IPS-18a (cell line): ENCODE measurements at regions not wholly inside any gene's neighbourhood (a gene's known extent, or its start where the extent isn't known, plus 50 kb on each side); places are given as distances from the start of the nearest gene placed in this dataset.

Experiments
- H3K27ac ChIP-seq: one replicate; pipeline ENCODE4 v1.5.1; 2013; ENCODE audit warnings: low read length
- H3K27me3 ChIP-seq: one replicate; pipeline ENCODE4 v1.6.1; 2013; ENCODE audit warnings: mild to moderate bottlenecking, low read length; ENCODE audit not compliant: control insufficient read depth, insufficient read depth
- H3K36me3 ChIP-seq: one replicate; pipeline ENCODE4 v1.6.1; 2013; ENCODE audit warnings: low read depth, low read length; ENCODE audit not compliant: control insufficient read depth
- H3K4me1 ChIP-seq: one replicate; pipeline ENCODE4 v1.6.1; 2013; ENCODE audit warnings: low read depth, low read length; ENCODE audit not compliant: control insufficient read depth
- H3K4me3 ChIP-seq: one replicate; pipeline ENCODE4 v1.5.1; 2013; ENCODE audit warnings: low read length
- H3K9ac ChIP-seq: one replicate; pipeline ENCODE4 v1.6.1; 2013; ENCODE audit warnings: mild to moderate bottlenecking, low read length, moderate library complexity
- H3K9me3 ChIP-seq: one replicate; pipeline ENCODE4 v1.6.1; 2013; ENCODE audit warnings: low read depth, low read length; ENCODE audit not compliant: control insufficient read depth

- Histone ChIP-seq H3K9me3 (no peaks in the 10 kb centered on the region), H3K4me1 (peaks cover 13% of the 10 kb centered on the region), H3K9ac (no peak overlapping the region), H3K36me3 (no peaks in the 10 kb centered on the region), H3K27ac (no peak overlapping the region), H3K4me3 (no peak overlapping the region), H3K27me3 (no peaks in the 10 kb centered on the region)
Measured at GRCh38 chr10:129319934-129320333, 147.1 kb upstream of the MGMT start.

- Histone ChIP-seq H3K27me3 (no peaks in the 10 kb centered on the region), H3K4me3 (no peak overlapping the region), H3K36me3 (no peaks in the 10 kb centered on the region), H3K9ac (no peak overlapping the region), H3K9me3 (no peaks in the 10 kb centered on the region), H3K4me1 (peaks cover 13% of the 10 kb centered on the region), H3K27ac (no peak overlapping the region)
Measured at GRCh38 chr10:129320340-129320739, 146.7 kb upstream of the MGMT start.

DNA sequence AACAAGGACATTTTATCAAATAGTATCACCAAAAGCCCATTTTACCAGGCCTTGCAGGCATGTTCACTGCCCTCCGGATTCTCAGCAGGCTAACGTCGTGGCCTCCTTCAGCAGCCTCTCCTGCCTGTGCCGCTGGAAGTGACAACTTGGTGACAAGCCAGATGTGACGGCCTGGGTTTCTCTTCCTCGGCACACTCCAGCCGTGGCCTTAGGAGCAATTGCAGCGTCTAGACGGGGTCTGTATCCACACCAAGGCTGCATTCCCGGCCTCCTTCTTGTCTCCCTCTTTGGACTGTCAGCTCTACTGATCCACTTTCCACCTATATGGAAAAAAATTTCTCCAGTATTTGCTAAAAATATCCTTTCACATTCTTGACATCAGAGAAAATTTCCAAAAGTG, 145.3 kb upstream of the MGMT start:
- Histone ChIP-seq H3K27ac (no peak overlapping the region), H3K27me3 (no peaks in the 10 kb centered on the region), H3K9ac (no peak overlapping the region), H3K4me3 (no peak overlapping the region), H3K9me3 (no peaks in the 10 kb centered on the region), H3K36me3 (no peaks in the 10 kb centered on the region), H3K4me1 (peaks cover 13% of the 10 kb centered on the region)

GRCh38 chr10:129322933-129323820, 143.9 kb upstream of the MGMT start:
- no peaks in the 10 kb centered on the region for H3K27me3 ChIP-seq
- H3K36me3 ChIP-seq: no peaks in the 10 kb centered on the region
- H3K4me3 ChIP-seq: no peak overlapping the region
- H3K9ac ChIP-seq: no peak overlapping the region
- no peak overlapping the region for H3K27ac ChIP-seq
- no peaks in the 10 kb centered on the region for H3K9me3 ChIP-seq
- H3K4me1 ChIP-seq: peaks cover 13% of the 10 kb centered on the region

- no peaks in the 10 kb centered on the region for H3K9me3 ChIP-seq
- no peak overlapping the region for H3K9ac ChIP-seq
- peaks cover 13% of the 10 kb centered on the region for H3K4me1 ChIP-seq
- H3K27ac ChIP-seq: no peak overlapping the region
- H3K36me3 ChIP-seq: no peaks in the 10 kb centered on the region
- no peak overlapping the region for H3K4me3 ChIP-seq
- no peaks in the 10 kb centered on the region for H3K27me3 ChIP-seq
Measured at GRCh38 chr10:129323879-129324278, 143.2 kb upstream of the MGMT start.

GRCh38 chr10:129325893-129326292, 141.1 kb upstream of the MGMT start:
- Histone ChIP-seq H3K27ac (no peak overlapping the region), H3K9me3 (no peaks in the 10 kb centered on the region), H3K4me1 (peaks cover 20% of the 10 kb centered on the region), H3K36me3 (no peaks in the 10 kb centered on the region), H3K27me3 (no peaks in the 10 kb centered on the region), H3K9ac (no peak overlapping the region), H3K4me3 (no peak overlapping the region)

GRCh38 chr10:129328546-129328945, 138.5 kb upstream of the MGMT start:
- no peak overlapping the region for H3K27ac ChIP-seq
- no peaks in the 10 kb centered on the region for H3K36me3 ChIP-seq
- H3K9me3 ChIP-seq: no peaks in the 10 kb centered on the region
- no peak overlapping the region for H3K4me3 ChIP-seq
- H3K9ac ChIP-seq: no peak overlapping the region
- no peaks in the 10 kb centered on the region for H3K27me3 ChIP-seq
- peaks cover 15% of the 10 kb centered on the region for H3K4me1 ChIP-seq

- no peak overlapping the region for H3K4me3 ChIP-seq
- H3K9me3 ChIP-seq: no peaks in the 10 kb centered on the region
- no peak overlapping the region for H3K27ac ChIP-seq
- H3K9ac ChIP-seq: no peak overlapping the region
- H3K4me1 ChIP-seq: peaks cover 9% of the 10 kb centered on the region
- H3K36me3 ChIP-seq: no peaks in the 10 kb centered on the region
- no peaks in the 10 kb centered on the region for H3K27me3 ChIP-seq
Measured at GRCh38 chr10:129329385-129330055, 137.5 kb upstream of the MGMT start.

- H3K9me3 ChIP-seq: no peaks in the 10 kb centered on the region
- no peaks in the 10 kb centered on the region for H3K27me3 ChIP-seq
- no peak overlapping the region for H3K9ac ChIP-seq
- H3K27ac ChIP-seq: no peak overlapping the region
- H3K36me3 ChIP-seq: no peaks in the 10 kb centered on the region
- peaks cover 9% of the 10 kb centered on the region for H3K4me1 ChIP-seq
- no peak overlapping the region for H3K4me3 ChIP-seq
Measured at GRCh38 chr10:129330211-129330610, 136.8 kb upstream of the MGMT start.

DNA sequence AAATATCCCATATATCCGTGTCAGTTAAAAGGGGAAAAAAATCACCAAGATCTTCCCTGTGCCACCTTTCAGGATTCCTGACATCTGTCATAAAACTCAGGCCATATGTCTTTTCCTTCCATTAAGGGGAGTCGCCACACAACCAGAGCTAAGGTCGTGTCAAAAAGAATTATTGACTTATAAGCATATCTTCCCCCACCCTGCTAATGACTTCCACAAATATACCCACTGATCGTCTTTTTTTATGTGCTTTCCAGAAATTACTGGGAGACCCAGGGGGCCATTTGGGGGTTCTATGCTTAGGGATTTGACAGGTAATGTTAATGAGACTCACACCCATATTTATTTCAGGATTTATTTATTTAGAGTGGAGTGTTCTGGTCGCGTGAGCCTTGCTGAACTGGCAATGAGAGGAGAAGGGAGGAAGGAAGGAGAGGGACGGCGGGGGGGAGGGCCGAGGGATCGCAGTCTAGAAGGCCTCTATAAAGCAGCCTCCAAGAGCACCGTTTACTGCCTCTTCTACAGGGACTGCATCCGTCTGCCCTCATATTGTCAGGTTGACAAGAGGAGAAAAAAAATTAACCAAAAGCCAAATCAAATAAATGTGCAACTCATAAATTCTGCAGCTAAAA, 135.7 kb upstream of the MGMT start:
- H3K27ac ChIP-seq: no peak overlapping the region
- no peak overlapping the region for H3K4me3 ChIP-seq
- H3K27me3 ChIP-seq: no peaks in the 10 kb centered on the region
- H3K4me1 ChIP-seq: peaks cover 9% of the 10 kb centered on the region
- H3K36me3 ChIP-seq: no peaks in the 10 kb centered on the region
- H3K9ac ChIP-seq: no peak overlapping the region
- no peaks in the 10 kb centered on the region for H3K9me3 ChIP-seq

- H3K9me3 ChIP-seq: no peaks in the 10 kb centered on the region
- H3K27ac ChIP-seq: no peak overlapping the region
- H3K4me3 ChIP-seq: no peak overlapping the region
Measured at GRCh38 chr10:129331839-129332220, 135.2 kb upstream of the MGMT start.

More at GRCh38 chr10:129331839-129332220, 135.2 kb upstream of the MGMT start:
- Histone ChIP-seq H3K4me1 (peaks cover 9% of the 10 kb centered on the region), H3K36me3 (no peaks in the 10 kb centered on the region), H3K27me3 (no peaks in the 10 kb centered on the region), H3K9ac (no peak overlapping the region)
